K562 (cell line): ENCODE measurements at regions not wholly inside any gene's neighbourhood (a gene's known extent, or its start where the extent isn't known, plus 50 kb on each side); places are given as distances from the start of the nearest gene placed in this dataset.
A peak's percentile ranks its signal among the peaks of the same experiment; 100 is the strongest.

Experiments
- BDP1 ChIP-seq: IDR thresholded peaks from 3 replicates; pipeline ENCODE4 v1.6.1; 2011; ENCODE audit not compliant: insufficient read length, insufficient read depth
- CREM ChIP-seq: IDR thresholded peaks from 2 replicates; pipeline ENCODE4 v1.6.1; 2014; ENCODE audit warnings: antibody characterized with exemption, low read depth
- DACH1 ChIP-seq: fragments of 450-650 bp; IDR thresholded peaks from 2 replicates; pipeline ENCODE4 v1.6.1; 2018; ENCODE audit not compliant: partially characterized antibody
- EHMT2 ChIP-seq: fragments of 450-650 bp; IDR thresholded peaks from 2 replicates; pipeline ENCODE4 v1.6.1; 2018; ENCODE audit warnings: antibody characterized with exemption
- ERF ChIP-seq: fragments of 450-650 bp; formaldehyde crosslinking; IDR thresholded peaks from 2 replicates; pipeline ENCODE4 v1.4.0; 2020; ENCODE audit warnings: mild to moderate bottlenecking, mixed read lengths
- HCFC1 ChIP-seq: IDR thresholded peaks from 2 replicates; pipeline ENCODE4 v1.6.1; 2012; ENCODE audit warnings: low read depth, low read length, improper control_type of control experiment
- MTA3 ChIP-seq: fragments of 450-650 bp; formaldehyde crosslinking; IDR thresholded peaks from 2 replicates; pipeline ENCODE4 v1.6.1; 2017; ENCODE audit warnings: mild to moderate bottlenecking, borderline replicate concordance
- MYBL2 ChIP-seq, 2 experiments: fragments of 450-650 bp in 1 of 2; sonication (generic) in 1 of 2; formaldehyde crosslinking in 1 of 2; IDR thresholded peaks; 2 replicates each; pipeline versions ENCODE4 v1.6.1 to v1.8.1; 2017 to 2022; ENCODE audit warnings: borderline replicate concordance in 1 of 2, inconsistent platforms in 1 of 2, low read depth in 1 of 2, mild to moderate bottlenecking in 1 of 2, missing genetic modification reagents in 1 of 2, moderate library complexity in 1 of 2
- NCOA4 ChIP-seq: fragments of 450-650 bp; IDR thresholded peaks from 2 replicates; pipeline ENCODE4 v1.6.1; 2018; ENCODE audit warnings: mild to moderate bottlenecking; ENCODE audit not compliant: partially characterized antibody
- PHB2 ChIP-seq: fragments of 450-650 bp; IDR thresholded peaks from 2 replicates; pipeline ENCODE4 v1.6.1; 2017; ENCODE audit warnings: low read depth
- PHF20 ChIP-seq: fragments of 450-650 bp; IDR thresholded peaks from 2 replicates; pipeline ENCODE4 v1.6.1; 2018; ENCODE audit not compliant: partially characterized antibody
- PRPF4 ChIP-seq: fragments of 200-400 bp; formaldehyde crosslinking; IDR thresholded peaks from one replicate; pipeline ENCODE4 v1.6.1; 2017; ENCODE audit warnings: low read length, low read depth, mild to moderate bottlenecking; ENCODE audit not compliant: insufficient read depth, poor library complexity, severe bottlenecking
- STAT5B ChIP-seq: fragments of 250-450 bp; sonication (Bioruptor Pico); IDR thresholded peaks from 2 replicates; pipeline ENCODE4 v1.8.0; 2021; ENCODE audit warnings: mild to moderate bottlenecking, inconsistent platforms
- SUPT5H ChIP-seq: fragments of 450-650 bp; IDR thresholded peaks from 2 replicates; pipeline ENCODE4 v1.6.1; 2016
- TAF1 ChIP-seq: IDR thresholded peaks from 2 replicates; pipeline ENCODE4 v1.6.1; 2011; ENCODE audit warnings: mild to moderate bottlenecking, low read length, moderate library complexity; ENCODE audit not compliant: insufficient read depth, control insufficient read depth, severe bottlenecking; ENCODE audit errors: extremely low read depth
- ZKSCAN3 ChIP-seq: fragments of 250-450 bp; sonication (Bioruptor Pico); IDR thresholded peaks from 2 replicates; pipeline ENCODE4 v1.4.0; 2020
- ZNF239 ChIP-seq: fragments of 250-450 bp; sonication (Bioruptor Pico); IDR thresholded peaks from 2 replicates; pipeline ENCODE4 v1.4.0; 2020; ENCODE audit warnings: mild to moderate bottlenecking
- ZNF707 ChIP-seq: fragments of 250-450 bp; sonication (Bioruptor Pico); conservative IDR thresholded peaks from 2 replicates; pipeline ENCODE4 v1.8.0; 2022; ENCODE audit warnings: inconsistent platforms, mild to moderate bottlenecking, moderate library complexity
- ZNF76 ChIP-seq: fragments of 250-450 bp; sonication (Bioruptor Pico); IDR thresholded peaks from 2 replicates; pipeline ENCODE4 v1.4.0; 2020; ENCODE audit warnings: mild to moderate bottlenecking, moderate library complexity, borderline replicate concordance
- TF ChIP-seq, protein P1 (sequence below): IDR thresholded peaks from 2 replicates; pipeline ENCODE4 v1.6.1; 2011; ENCODE audit not compliant: insufficient read length; ENCODE audit errors: extremely low read depth
- TF ChIP-seq, protein P2 (sequence below): sonication (generic); formaldehyde crosslinking; IDR thresholded peaks from 2 replicates; pipeline ENCODE4 v1.8.0; 2023; ENCODE audit warnings: missing genetic modification reagents, mild to moderate bottlenecking, borderline replicate concordance
- TF ChIP-seq, protein P3 (sequence below): fragments of 200-800 bp; sonication (Bioruptor generic); IDR thresholded peaks from 2 replicates; pipeline ENCODE4 v1.6.1; 2017; ENCODE audit warnings: missing genetic modification characterization, missing compliant biosample characterization

DNA sequence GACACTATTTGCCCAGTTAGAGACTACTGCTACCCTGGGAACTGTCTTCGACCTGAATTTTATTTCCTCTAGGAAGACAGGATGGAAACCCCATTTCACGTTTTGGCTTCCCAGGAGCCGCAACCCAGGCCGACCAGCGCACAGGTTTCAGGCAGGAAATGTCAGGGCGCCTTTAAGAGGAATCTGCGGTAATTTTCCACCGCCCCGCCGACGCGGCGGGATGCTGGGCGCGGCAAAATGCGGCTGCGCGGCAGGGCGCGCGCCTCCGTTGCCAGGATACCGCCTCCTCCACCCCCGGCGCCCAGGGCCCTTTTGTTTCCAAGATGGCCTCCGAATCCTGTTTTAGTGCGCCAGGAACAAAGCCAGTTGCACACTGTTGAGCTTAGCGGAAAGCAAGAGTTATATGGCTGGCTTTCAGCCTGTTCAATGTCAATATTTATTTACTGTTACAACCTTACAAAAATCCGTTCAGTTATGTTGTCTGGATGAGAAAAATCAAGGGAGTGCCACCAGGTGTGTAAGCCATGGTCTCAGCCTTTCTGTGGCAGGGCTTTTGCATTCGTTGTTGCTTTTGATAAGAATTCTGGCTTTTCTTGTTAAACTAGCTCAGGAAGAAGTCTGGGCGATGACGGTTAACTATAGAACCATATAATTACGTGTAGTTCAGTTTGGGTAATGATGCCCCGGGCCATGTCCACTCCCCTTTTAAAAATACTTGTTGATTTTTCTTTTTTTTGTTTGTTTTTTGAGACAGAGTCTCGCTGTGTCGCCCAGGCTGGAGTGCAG, 79.7 kb upstream of the CHD2 start (continued):
- TF ChIP-seq, protein P1, sequence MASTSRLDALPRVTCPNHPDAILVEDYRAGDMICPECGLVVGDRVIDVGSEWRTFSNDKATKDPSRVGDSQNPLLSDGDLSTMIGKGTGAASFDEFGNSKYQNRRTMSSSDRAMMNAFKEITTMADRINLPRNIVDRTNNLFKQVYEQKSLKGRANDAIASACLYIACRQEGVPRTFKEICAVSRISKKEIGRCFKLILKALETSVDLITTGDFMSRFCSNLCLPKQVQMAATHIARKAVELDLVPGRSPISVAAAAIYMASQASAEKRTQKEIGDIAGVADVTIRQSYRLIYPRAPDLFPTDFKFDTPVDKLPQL = peak; percentile 14
- TF ChIP-seq TAF1 (peak; percentile 92), ZNF707 (no peak), SUPT5H (peak; percentile 75), PHB2 (no peak), CREM (peak; percentile 74), PHF20 (peak; percentile 49), ZNF239 (CRISPR knock-in tag) (no peak), ERF (CRISPR knock-in tag) (no peak), ZNF76 (CRISPR knock-in tag) (no peak), STAT5B (CRISPR knock-in tag) (no peak), PRPF4 (no peak), EHMT2 (no peak), DACH1 (no peak), MTA3 (peak; percentile 61; the same call in 1 of the 2 replicates), ZKSCAN3 (CRISPR knock-in tag) (no peak), BDP1 (no peak), MYBL2 (IDR thresholded peaks at IDR 0.05; ENCODE audit: low read depth) (no peak), MYBL2 (CRISPR knock-in tag; IDR thresholded peaks at IDR 0.05; ENCODE audit: borderline replicate concordance) (no peak), NCOA4 (no peak), HCFC1 (peak; percentile 36; the same call in 1 of the 2 replicates)
- TF ChIP-seq, protein P2, sequence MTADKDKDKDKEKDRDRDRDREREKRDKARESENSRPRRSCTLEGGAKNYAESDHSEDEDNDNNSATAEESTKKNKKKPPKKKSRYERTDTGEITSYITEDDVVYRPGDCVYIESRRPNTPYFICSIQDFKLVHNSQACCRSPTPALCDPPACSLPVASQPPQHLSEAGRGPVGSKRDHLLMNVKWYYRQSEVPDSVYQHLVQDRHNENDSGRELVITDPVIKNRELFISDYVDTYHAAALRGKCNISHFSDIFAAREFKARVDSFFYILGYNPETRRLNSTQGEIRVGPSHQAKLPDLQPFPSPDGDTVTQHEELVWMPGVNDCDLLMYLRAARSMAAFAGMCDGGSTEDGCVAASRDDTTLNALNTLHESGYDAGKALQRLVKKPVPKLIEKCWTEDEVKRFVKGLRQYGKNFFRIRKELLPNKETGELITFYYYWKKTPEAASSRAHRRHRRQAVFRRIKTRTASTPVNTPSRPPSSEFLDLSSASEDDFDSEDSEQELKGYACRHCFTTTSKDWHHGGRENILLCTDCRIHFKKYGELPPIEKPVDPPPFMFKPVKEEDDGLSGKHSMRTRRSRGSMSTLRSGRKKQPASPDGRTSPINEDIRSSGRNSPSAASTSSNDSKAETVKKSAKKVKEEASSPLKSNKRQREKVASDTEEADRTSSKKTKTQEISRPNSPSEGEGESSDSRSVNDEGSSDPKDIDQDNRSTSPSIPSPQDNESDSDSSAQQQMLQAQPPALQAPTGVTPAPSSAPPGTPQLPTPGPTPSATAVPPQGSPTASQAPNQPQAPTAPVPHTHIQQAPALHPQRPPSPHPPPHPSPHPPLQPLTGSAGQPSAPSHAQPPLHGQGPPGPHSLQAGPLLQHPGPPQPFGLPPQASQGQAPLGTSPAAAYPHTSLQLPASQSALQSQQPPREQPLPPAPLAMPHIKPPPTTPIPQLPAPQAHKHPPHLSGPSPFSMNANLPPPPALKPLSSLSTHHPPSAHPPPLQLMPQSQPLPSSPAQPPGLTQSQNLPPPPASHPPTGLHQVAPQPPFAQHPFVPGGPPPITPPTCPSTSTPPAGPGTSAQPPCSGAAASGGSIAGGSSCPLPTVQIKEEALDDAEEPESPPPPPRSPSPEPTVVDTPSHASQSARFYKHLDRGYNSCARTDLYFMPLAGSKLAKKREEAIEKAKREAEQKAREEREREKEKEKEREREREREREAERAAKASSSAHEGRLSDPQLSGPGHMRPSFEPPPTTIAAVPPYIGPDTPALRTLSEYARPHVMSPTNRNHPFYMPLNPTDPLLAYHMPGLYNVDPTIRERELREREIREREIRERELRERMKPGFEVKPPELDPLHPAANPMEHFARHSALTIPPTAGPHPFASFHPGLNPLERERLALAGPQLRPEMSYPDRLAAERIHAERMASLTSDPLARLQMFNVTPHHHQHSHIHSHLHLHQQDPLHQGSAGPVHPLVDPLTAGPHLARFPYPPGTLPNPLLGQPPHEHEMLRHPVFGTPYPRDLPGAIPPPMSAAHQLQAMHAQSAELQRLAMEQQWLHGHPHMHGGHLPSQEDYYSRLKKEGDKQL (CRISPR knock-in tag) = no peak
- TF ChIP-seq, protein P3, sequence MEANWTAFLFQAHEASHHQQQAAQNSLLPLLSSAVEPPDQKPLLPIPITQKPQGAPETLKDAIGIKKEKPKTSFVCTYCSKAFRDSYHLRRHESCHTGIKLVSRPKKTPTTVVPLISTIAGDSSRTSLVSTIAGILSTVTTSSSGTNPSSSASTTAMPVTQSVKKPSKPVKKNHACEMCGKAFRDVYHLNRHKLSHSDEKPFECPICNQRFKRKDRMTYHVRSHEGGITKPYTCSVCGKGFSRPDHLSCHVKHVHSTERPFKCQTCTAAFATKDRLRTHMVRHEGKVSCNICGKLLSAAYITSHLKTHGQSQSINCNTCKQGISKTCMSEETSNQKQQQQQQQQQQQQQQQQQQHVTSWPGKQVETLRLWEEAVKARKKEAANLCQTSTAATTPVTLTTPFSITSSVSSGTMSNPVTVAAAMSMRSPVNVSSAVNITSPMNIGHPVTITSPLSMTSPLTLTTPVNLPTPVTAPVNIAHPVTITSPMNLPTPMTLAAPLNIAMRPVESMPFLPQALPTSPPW = peak; percentile 77
